ENCODE measurements at regions not wholly inside any gene's neighbourhood (a gene's known extent, or its start where the extent isn't known, plus 50 kb on each side); places are given as distances from the start of the nearest gene placed in this dataset.

DNA sequence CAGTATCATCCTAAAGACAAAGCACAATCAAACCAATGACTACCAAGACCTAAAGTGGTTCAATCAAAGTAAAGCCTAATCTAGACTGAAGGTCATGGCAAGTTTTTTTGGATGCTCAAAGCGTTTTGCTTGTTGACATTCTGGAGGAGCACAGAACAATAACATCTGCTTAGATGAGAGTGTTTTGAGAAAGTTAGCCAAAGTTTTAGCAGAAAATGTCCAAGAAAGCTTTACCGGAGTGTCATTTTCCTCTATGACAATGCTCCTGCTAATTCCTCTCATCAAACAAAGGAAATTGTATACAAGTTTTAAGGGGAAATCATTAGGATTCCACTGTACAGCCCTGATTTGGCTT is 256.9 kb upstream of the FAT3 start:
- H3K4me1 ChIP-seq = peaks cover 0 to 3% (median 0%) of the 10 kb centered on the region in 4 donors
- H3K9me3 ChIP-seq = no peaks in the 10 kb centered on the region
- no peak overlapping the region for H3K27ac ChIP-seq
- WGBS, 2 donors = 59 to 77% methylated on average over 2 of the region's 2 CpGs
- no peak for DNase-seq
- ATAC-seq (ENCODE audit: low FRiP score in 2 of 2) = no peak
- H3K4me3 ChIP-seq = no peak overlapping the region
- H3K36me3 ChIP-seq = no peaks in the 10 kb centered on the region
- no peaks in the 10 kb centered on the region for H3K27me3 ChIP-seq
- TF ChIP-seq, protein P1, sequence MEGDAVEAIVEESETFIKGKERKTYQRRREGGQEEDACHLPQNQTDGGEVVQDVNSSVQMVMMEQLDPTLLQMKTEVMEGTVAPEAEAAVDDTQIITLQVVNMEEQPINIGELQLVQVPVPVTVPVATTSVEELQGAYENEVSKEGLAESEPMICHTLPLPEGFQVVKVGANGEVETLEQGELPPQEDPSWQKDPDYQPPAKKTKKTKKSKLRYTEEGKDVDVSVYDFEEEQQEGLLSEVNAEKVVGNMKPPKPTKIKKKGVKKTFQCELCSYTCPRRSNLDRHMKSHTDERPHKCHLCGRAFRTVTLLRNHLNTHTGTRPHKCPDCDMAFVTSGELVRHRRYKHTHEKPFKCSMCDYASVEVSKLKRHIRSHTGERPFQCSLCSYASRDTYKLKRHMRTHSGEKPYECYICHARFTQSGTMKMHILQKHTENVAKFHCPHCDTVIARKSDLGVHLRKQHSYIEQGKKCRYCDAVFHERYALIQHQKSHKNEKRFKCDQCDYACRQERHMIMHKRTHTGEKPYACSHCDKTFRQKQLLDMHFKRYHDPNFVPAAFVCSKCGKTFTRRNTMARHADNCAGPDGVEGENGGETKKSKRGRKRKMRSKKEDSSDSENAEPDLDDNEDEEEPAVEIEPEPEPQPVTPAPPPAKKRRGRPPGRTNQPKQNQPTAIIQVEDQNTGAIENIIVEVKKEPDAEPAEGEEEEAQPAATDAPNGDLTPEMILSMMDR (IDR thresholded peaks at IDR 0.05) = no peak
- TF ChIP-seq POLR2A (IDR thresholded peaks at IDR 0.05) = no peak
- no peak for TF ChIP-seq POLR2AphosphoS5 (IDR thresholded peaks at IDR 0.05)
- no peak for TF ChIP-seq EP300 (IDR thresholded peaks at IDR 0.05)

DNA sequence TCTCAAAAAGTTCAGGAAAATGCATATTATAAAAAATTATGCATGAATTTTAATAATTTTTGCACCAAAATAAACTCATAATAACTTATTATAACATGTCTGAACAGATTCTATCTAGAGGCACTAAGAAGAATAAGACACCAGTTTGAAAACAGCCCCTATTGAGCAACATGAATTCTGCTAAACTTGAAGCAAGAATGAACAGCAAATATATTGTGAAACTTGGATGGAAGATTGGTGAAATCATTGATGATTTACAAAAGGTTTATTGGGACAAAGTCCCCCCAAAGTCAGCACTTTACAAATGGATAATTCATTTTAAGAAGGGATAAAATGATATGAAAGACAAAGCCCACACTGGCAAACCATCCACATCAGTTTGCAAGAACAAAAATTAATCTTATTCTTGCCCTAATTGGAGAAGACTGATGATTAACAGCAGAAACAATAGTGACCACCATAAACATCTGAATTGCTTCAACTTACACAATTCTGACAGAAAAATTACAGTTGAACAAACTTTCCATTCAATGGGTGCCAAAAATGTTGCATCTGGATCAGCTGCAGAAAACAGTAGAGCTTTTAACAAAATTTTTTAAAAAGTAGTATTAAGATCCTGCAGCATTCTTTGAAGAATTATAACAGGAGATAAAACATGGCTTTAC is 257.5 kb upstream of the FAT3 start:
- H3K4me1 ChIP-seq = peaks cover 0 to 3% (median 0%) of the 10 kb centered on the region in 4 donors
- no peak overlapping the region for H3K27ac ChIP-seq
- H3K27me3 ChIP-seq = no peaks in the 10 kb centered on the region
- no peaks in the 10 kb centered on the region for H3K36me3 ChIP-seq
- no peak for TF ChIP-seq EP300 (IDR thresholded peaks at IDR 0.05)
- no peak for TF ChIP-seq POLR2A (IDR thresholded peaks at IDR 0.05)
- TF ChIP-seq, protein P1 (IDR thresholded peaks at IDR 0.05) = no peak
- no peak for TF ChIP-seq POLR2AphosphoS5 (IDR thresholded peaks at IDR 0.05)
- no peak for ATAC-seq (ENCODE audit: low FRiP score in 2 of 2)
- H3K4me3 ChIP-seq = no peak overlapping the region
- DNase-seq = no peak
- no peaks in the 10 kb centered on the region for H3K9me3 ChIP-seq

DNA sequence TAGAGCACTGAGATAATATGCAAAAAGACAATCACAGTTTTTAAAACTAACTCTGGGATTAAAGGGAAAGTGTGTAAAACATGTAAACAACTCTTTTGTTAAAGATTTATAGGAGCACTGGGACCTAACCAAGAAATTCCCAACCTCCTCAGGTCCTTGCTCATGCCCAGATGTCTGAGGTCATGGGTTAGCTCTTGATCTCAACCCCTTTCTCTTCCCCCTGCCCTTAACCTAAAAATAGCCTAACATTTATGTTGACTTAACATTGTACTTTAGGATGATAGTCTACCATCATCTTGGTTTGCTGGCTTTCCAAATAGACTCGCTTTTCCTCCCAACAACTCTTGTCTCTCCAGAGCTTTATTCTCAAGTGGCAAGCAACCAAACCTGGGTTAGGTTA is 258.2 kb upstream of the FAT3 start:
- Histone ChIP-seq H3K36me3 (no peaks in the 10 kb centered on the region), H3K4me1 (peaks cover 0 to 3% (median 0%) of the 10 kb centered on the region in 4 donors), H3K4me3 (no peak overlapping the region), H3K27ac (no peak overlapping the region), H3K27me3 (no peaks in the 10 kb centered on the region), H3K9me3 (peaks cover 0 to under 1% (median 0%) of the 10 kb centered on the region in 4 donors)
- WGBS, 2 donors = 61 to 70% methylated on average over 1 of the region's 1 CpG
- ATAC-seq (ENCODE audit: low FRiP score in 2 of 2) (no peak), DNase-seq (no peak)
- TF ChIP-seq, protein P1 (IDR thresholded peaks at IDR 0.05) = no peak
- TF ChIP-seq EP300 (IDR thresholded peaks at IDR 0.05) (no peak), POLR2AphosphoS5 (IDR thresholded peaks at IDR 0.05) (no peak), POLR2A (IDR thresholded peaks at IDR 0.05) (no peak)

DNA sequence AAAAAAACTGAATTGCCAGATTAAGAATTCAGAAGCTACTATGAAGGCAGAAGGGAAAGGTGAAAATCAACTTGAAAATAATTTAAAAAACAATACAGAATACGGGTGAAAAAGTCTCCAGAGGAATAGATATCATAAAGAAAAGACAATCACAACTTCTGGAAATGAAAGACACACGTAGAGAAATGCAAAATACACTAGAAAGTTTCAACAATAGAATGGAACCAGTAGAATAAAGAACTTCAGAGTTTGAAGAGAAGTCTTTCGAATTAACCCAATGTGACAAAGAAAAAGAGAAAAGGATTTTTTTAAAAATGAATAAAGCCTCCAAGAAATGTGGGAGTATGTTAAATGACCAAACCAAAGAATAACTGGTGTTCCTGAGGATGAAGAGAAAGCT is 263.8 kb upstream of the FAT3 start:
- no peaks in the 10 kb centered on the region for H3K27me3 ChIP-seq
- H3K9me3 ChIP-seq = peaks cover 0 to 15% (median 0%) of the 10 kb centered on the region in 4 donors
- 78 to 84% methylated on average over 3 of the region's 3 CpGs for WGBS, 2 donors
- DNase-seq = no peak
- no peaks in the 10 kb centered on the region for H3K4me1 ChIP-seq
- ATAC-seq (ENCODE audit: low FRiP score in 2 of 2) = no peak
- H3K4me3 ChIP-seq = no peak overlapping the region
- no peak overlapping the region for H3K27ac ChIP-seq
- no peaks in the 10 kb centered on the region for H3K36me3 ChIP-seq
- TF ChIP-seq POLR2A (IDR thresholded peaks at IDR 0.05) = no peak
- TF ChIP-seq POLR2AphosphoS5 (IDR thresholded peaks at IDR 0.05) = no peak

DNA sequence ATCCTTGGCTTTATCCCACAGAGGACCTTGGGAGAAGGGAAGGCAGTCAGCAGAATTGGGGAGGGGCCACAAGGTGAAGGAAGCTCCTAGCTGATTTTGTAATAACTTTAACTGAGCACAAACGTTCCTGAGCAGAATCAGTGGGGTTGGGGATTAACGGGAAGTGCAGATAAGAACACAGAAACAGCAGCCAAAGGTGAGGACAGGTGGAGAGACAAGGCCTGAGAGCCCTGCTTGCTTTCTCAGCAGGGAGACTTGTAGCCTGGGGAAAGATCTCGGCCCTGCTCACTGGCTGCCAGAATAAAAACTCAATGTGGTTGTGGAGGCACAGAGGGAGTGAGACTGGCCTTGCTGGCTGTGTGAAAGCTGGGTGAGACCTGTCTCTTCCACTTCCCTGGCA is 265.2 kb upstream of the FAT3 start:
- Histone ChIP-seq H3K4me1 (no peaks in the 10 kb centered on the region), H3K27ac (no peak overlapping the region), H3K27me3 (no peaks in the 10 kb centered on the region), H3K4me3 (no peak overlapping the region), H3K9me3 (peaks cover 0 to 15% (median 0%) of the 10 kb centered on the region in 4 donors), H3K36me3 (no peaks in the 10 kb centered on the region)
- ATAC-seq (ENCODE audit: low FRiP score in 2 of 2) (no peak), DNase-seq (no peak)
- TF ChIP-seq POLR2AphosphoS5 (IDR thresholded peaks at IDR 0.05) (no peak), POLR2A (IDR thresholded peaks at IDR 0.05) (no peak), EP300 (IDR thresholded peaks at IDR 0.05) (no peak)
- TF ChIP-seq, protein P1 (IDR thresholded peaks at IDR 0.05) = no peak
- WGBS, 2 donors = 66 to 71% methylated on average over 3 of the region's 3 CpGs
